ENCODE measurements at regions not wholly inside any gene's neighbourhood (a gene's known extent, or its start where the extent isn't known, plus 50 kb on each side); places are given as distances from the start of the nearest gene placed in this dataset.
A peak's percentile ranks its signal among the peaks of the same experiment; 100 is the strongest.

DNA sequence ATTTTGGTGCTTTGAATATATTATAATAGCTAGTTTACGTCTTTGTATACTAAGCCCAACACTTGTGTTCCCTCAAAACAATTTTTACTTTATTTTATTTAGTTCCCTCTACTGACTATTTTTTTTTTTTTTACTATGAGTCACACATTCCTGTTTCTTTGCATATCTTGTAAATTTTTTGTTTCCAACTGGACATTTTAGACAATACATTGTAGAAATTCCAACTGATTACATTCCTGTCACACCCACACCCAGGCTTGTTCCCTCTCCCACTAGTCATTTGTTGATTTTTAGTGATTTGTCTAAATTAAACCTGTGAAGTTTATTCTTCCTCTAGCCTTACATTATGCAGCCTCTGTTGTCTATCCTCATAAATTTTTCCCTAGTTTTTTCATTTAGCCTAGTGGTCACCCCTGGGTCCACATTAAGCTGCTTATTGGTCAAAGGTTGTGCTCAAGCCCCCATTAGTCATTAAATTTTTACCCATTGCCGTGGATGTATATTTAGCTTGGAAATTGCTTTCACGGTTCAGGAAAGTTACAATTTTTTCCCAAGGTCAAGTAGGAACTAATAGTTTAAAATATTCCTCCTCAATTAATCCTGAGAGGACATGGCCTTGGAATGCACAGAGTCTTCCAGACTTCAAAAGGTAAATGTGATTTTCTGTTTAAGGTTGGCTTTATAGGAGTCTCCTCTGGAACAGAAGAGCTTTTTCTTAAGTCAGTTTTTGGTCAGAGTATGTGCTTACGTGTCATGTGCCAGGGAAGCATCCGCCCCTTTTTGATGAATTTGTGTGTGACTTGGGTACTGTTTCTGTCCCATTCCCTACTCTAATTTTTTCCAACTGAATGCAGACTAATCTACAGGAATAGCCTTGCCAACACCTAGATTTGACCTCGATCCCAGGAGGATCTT, 207.6 kb upstream of the TMEM72 start:
- Histone ChIP-seq H3K4me1 (no peaks in the 10 kb centered on the region), H3K4me3 (no peak overlapping the region), H3K9me3 (no peaks in the 10 kb centered on the region), H3K27ac (no peak overlapping the region), H3K36me3 (replicated peaks in 1 of 2; ENCODE audit: insufficient read depth in 1 of 2, low read depth in 2 of 2) (no peaks in the 10 kb centered on the region), H3K27me3 (no peaks in the 10 kb centered on the region)
- DNase-seq (no peak), ATAC-seq (no peak)
- TF ChIP-seq POLR2A (IDR thresholded peaks at IDR 0.05): no peak
- TF ChIP-seq, protein P1, sequence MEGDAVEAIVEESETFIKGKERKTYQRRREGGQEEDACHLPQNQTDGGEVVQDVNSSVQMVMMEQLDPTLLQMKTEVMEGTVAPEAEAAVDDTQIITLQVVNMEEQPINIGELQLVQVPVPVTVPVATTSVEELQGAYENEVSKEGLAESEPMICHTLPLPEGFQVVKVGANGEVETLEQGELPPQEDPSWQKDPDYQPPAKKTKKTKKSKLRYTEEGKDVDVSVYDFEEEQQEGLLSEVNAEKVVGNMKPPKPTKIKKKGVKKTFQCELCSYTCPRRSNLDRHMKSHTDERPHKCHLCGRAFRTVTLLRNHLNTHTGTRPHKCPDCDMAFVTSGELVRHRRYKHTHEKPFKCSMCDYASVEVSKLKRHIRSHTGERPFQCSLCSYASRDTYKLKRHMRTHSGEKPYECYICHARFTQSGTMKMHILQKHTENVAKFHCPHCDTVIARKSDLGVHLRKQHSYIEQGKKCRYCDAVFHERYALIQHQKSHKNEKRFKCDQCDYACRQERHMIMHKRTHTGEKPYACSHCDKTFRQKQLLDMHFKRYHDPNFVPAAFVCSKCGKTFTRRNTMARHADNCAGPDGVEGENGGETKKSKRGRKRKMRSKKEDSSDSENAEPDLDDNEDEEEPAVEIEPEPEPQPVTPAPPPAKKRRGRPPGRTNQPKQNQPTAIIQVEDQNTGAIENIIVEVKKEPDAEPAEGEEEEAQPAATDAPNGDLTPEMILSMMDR (IDR thresholded peaks at IDR 0.05): no peak
- WGBS, 2 donors: 62 to 64% methylated on average over 6 of the region's 6 CpGs
- intact Hi-C loops (cut with DNase I): no loop called here

GRCh38 chr10:44704616-44705015, 206.5 kb upstream of the TMEM72 start:
- 78 to 86% methylated on average over 1 of the region's 1 CpG for WGBS, 2 donors

DNA sequence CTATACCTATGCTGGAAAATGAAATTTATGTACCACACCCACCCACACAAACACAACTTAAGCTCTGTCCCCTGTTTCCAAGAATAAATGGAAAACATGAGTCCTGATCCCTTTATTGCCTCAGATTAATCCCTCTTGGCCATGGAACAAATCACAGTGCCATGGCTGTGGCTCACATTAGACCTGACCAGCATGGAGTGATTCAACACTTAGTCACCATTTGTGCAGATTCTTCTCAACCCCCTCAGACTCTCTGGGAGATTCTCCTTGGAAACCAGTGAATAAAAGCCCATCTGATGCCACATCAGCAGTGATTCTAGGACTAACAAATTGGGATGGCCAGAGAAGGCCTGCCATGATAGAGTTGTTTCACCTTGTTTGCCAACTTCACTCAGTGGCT, 204.4 kb upstream of the TMEM72 start:
- Histone ChIP-seq H3K4me1 (peaks cover 3% of the 10 kb centered on the region), H3K9me3 (no peaks in the 10 kb centered on the region), H3K4me3 (no peak overlapping the region), H3K27ac (no peak overlapping the region), H3K27me3 (no peaks in the 10 kb centered on the region), H3K36me3 (replicated peaks in 1 of 2; ENCODE audit: insufficient read depth in 1 of 2, low read depth in 2 of 2) (no peaks in the 10 kb centered on the region)
- DNase-seq (no peak), ATAC-seq (no peak)
- intact Hi-C loops (cut with DNase I): no loop called here
- TF ChIP-seq POLR2A (IDR thresholded peaks at IDR 0.05): no peak
- TF ChIP-seq, protein P1 (IDR thresholded peaks at IDR 0.05): no peak

More at GRCh38 chr10:44704616-44705015, 206.5 kb upstream of the TMEM72 start:
- intact Hi-C loops (cut with DNase I): no loop called here
- no peaks in the 10 kb centered on the region for H3K9me3 ChIP-seq
- H3K27ac ChIP-seq: no peak overlapping the region
- H3K4me3 ChIP-seq: no peak overlapping the region
- H3K36me3 ChIP-seq (replicated peaks in 1 of 2; ENCODE audit: insufficient read depth in 1 of 2, low read depth in 2 of 2): no peaks in the 10 kb centered on the region
- H3K4me1 ChIP-seq: no peaks in the 10 kb centered on the region
- DNase-seq (no peak), ATAC-seq (no peak)
- no peaks in the 10 kb centered on the region for H3K27me3 ChIP-seq
- TF ChIP-seq, protein P1 (IDR thresholded peaks at IDR 0.05): no peak
- TF ChIP-seq POLR2A (IDR thresholded peaks at IDR 0.05): no peak

DNA sequence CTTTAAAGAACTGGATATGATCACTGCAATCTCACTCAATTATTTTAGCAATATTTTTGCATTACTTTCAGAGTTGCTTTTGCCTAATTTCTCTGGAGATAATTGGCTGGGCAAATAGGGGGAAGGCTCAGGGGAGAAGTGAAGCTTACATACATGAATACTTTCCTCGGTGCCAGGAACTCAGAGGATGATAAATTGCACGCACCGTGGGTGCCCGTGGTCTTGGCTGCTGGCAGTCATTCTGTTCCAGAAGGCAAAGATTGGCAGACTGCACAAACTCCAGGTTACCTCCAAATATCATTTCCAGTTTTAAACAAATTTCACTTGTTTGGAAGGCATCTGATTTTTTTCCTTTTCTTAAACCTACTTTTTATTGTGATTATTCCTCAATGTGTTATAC, 197.8 kb upstream of the TMEM72 start:
- Histone ChIP-seq H3K9me3 (no peaks in the 10 kb centered on the region), H3K4me1 (peaks cover 26% of the 10 kb centered on the region), H3K27ac (peak overlapping the region in 1 of 4 donors; percentile 49), H3K27me3 (no peaks in the 10 kb centered on the region), H3K4me3 (no peak overlapping the region), H3K36me3 (replicated peaks in 1 of 2; ENCODE audit: insufficient read depth in 1 of 2, low read depth in 2 of 2) (no peaks in the 10 kb centered on the region)
- DNase-seq (peak in 1 of 4 donors; percentile 23), ATAC-seq (peak; percentile 40)
- intact Hi-C loops (cut with DNase I): no loop called here
- 13 to 15% methylated on average over 4 of the region's 4 CpGs for WGBS, 2 donors
- TF ChIP-seq, protein P1 (IDR thresholded peaks at IDR 0.05): no peak
- no peak for TF ChIP-seq POLR2A (IDR thresholded peaks at IDR 0.05)

- DNase-seq: no peak
- no peak overlapping the region for H3K4me3 ChIP-seq
- H3K27ac ChIP-seq: no peak overlapping the region
- no peaks in the 10 kb centered on the region for H3K36me3 ChIP-seq (replicated peaks in 1 of 2; ENCODE audit: insufficient read depth in 1 of 2, low read depth in 2 of 2)
- H3K27me3 ChIP-seq: no peaks in the 10 kb centered on the region
- peaks cover 26% of the 10 kb centered on the region for H3K4me1 ChIP-seq
- 89 to 92% methylated on average over 4 of the region's 4 CpGs for WGBS, 2 donors
- intact Hi-C loops (cut with DNase I): no loop called here
- TF ChIP-seq POLR2A (IDR thresholded peaks at IDR 0.05): no peak
- TF ChIP-seq, protein P1 (IDR thresholded peaks at IDR 0.05): no peak
- H3K9me3 ChIP-seq: no peaks in the 10 kb centered on the region
- no peak for ATAC-seq
Observed at GRCh38 chr10:44714451-44714850, 196.7 kb upstream of the TMEM72 start.

Measured in body of pancreas (tissue), 4 donors.